ENCODE measurements at regions not wholly inside any gene's neighbourhood (a gene's known extent, or its start where the extent isn't known, plus 50 kb on each side); places are given as distances from the start of the nearest gene placed in this dataset.
A peak's percentile ranks its signal among the peaks of the same experiment; 100 is the strongest.

DNA sequence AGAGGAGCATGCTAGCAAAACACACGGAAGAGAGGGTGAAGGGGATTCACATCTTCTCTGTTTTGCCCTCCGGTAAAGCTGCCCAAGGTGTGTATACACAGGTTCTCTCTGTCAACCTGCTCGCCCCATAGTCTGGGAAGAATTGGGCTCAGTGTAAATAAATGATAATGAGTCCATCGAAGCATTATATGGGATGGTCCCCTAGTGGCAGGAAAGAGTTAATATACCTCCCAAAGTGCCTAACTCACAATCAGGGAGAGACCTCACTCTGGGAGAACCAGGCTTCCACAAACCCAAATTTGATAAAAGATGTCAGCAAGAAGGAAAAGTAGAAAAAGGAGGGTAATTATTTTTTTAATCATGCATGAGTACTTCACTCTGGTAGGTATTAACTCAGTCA is 262.2 kb upstream of the ZNF521 start:
- H3K36me3 ChIP-seq (ENCODE audit: control insufficient read depth in 1 of 2, insufficient read depth in 2 of 2, low read length in 1 of 2) = no peaks in the 10 kb centered on the region
- no peaks in the 10 kb centered on the region for H3K27me3 ChIP-seq (ENCODE audit: control insufficient read depth in 1 of 2, insufficient read depth in 2 of 2, low read length in 1 of 2)
- ATAC-seq (ENCODE audit: low FRiP score) (no peak), DNase-seq (no peak)
- peaks cover 5% of the 10 kb centered on the region for H3K9me3 ChIP-seq (ENCODE audit: control insufficient read depth, low read length)
- no peaks in the 10 kb centered on the region for H3K4me1 ChIP-seq (ENCODE audit: control insufficient read depth in 1 of 2, insufficient read depth in 2 of 2, low read length in 2 of 2)
- H3K4me3 ChIP-seq (ENCODE audit: low read length in 2 of 2) = no peak overlapping the region
- no peak overlapping the region for H3K27ac ChIP-seq (ENCODE audit: low read depth in 1 of 2, low read length in 2 of 2)
- WGBS, 2 donors = 79 to 83% methylated on average over 4 of the region's 4 CpGs
- intact Hi-C loops (cut with DNase I) = no loop called here

DNA sequence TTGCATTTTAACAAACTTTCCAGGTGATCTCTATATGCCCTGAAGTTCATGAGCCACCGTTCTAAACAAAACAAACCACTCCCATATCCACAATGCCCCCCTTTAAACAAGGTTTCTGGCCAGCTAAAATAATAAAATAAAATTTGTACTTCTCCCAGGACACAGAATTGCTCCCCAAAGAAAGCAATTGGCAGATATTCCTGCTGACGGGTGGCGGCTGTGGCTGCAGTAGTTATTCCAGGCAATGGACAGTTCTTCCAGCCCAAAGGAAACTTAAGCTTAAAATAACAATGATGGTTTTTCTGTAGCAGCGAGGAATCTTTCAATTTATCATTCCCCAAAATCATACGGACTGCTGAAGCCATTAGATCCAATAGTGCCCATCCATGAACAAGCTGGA is 260.5 kb upstream of the ZNF521 start:
- WGBS, 2 donors = 33 to 46% methylated on average over 5 of the region's 5 CpGs
- Histone ChIP-seq H3K27ac (ENCODE audit: low read depth in 1 of 2, low read length in 2 of 2) (no peak overlapping the region), H3K27me3 (ENCODE audit: control insufficient read depth in 1 of 2, insufficient read depth in 2 of 2, low read length in 1 of 2) (no peaks in the 10 kb centered on the region), H3K36me3 (ENCODE audit: control insufficient read depth in 1 of 2, insufficient read depth in 2 of 2, low read length in 1 of 2) (no peaks in the 10 kb centered on the region), H3K4me3 (ENCODE audit: low read length in 2 of 2) (no peak overlapping the region), H3K9me3 (ENCODE audit: control insufficient read depth, low read length) (peaks cover 3% of the 10 kb centered on the region), H3K4me1 (ENCODE audit: control insufficient read depth in 1 of 2, insufficient read depth in 2 of 2, low read length in 2 of 2) (no peaks in the 10 kb centered on the region)
- DNase-seq (no peak), ATAC-seq (ENCODE audit: low FRiP score) (no peak)
- intact Hi-C loops (cut with DNase I) = no loop called here

DNA sequence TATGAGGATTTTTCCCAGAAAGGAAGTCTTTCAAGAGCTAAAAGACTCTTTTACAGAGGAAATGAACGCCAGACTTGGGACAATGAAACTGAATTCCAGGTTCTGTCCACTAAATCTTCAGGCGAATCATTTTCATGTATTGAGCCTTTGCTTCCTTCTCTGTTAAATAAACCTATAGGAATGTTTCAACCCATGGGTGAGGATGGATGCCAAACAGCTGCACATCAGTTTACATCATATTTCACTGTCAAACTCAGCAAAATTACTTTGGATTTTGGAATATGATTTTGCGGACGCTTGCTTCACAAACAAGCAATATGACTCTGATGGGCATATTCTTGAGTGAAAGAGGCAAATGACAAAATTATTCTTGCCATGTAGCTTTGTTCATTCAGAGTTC is 256.1 kb upstream of the ZNF521 start:
- WGBS, 2 donors = 83% methylated on average over 4 of the region's 4 CpGs

DNA sequence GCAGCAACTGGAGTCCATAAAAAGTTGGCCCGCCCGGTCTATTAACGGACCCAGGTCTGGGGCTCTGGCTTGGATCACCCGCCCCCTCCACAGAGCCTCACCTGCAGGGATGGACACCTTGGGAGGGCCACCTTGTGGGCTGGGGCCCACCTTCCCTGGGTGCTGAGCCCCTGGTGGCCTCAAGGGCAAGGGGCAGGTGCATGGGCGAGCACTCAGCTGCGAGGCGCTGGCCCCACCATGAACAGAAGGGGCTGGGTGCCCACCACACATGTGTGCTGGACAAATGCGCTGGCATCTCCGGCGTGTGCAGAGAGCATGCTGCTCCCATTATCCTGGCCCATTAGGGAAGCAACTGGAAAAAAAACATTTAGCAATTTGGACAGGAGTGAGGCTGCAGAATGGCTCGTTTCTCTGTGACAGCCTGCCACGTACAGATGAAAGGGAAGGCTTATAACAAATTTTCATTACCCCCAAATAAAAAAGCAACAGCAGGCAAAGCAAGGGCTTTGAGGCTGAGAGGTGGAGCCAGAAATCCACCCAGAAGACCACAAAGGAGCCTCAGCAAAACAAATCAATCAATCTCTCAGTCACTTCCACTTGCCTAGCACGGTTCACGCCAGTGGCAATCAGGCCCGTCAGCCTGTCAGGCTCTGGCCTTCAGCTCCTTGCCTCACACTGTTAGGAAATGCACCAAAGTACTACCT is 253.1 kb upstream of the ZNF521 start:
- WGBS, 2 donors = 64 to 65% methylated on average over 15 of the region's 15 CpGs
- DNase-seq = no peak
- no peaks in the 10 kb centered on the region for H3K27me3 ChIP-seq (ENCODE audit: control insufficient read depth in 1 of 2, insufficient read depth in 2 of 2, low read length in 1 of 2)
- no peak overlapping the region for H3K27ac ChIP-seq (ENCODE audit: low read depth in 1 of 2, low read length in 2 of 2)
- intact Hi-C loops (cut with DNase I) = no loop called here
- no peak overlapping the region for H3K4me3 ChIP-seq (ENCODE audit: low read length in 2 of 2)
- no peaks in the 10 kb centered on the region for H3K9me3 ChIP-seq (ENCODE audit: control insufficient read depth, low read length)
- no peaks in the 10 kb centered on the region for H3K4me1 ChIP-seq (ENCODE audit: control insufficient read depth in 1 of 2, insufficient read depth in 2 of 2, low read length in 2 of 2)
- peak; percentile 53 for ATAC-seq (ENCODE audit: low FRiP score)
- no peaks in the 10 kb centered on the region for H3K36me3 ChIP-seq (ENCODE audit: control insufficient read depth in 1 of 2, insufficient read depth in 2 of 2, low read length in 1 of 2)

More for the DNA sequence above, 256.1 kb upstream of the ZNF521 start:
- ATAC-seq (ENCODE audit: low FRiP score) (no peak), DNase-seq (no peak)
- Histone ChIP-seq H3K27ac (ENCODE audit: low read depth in 1 of 2, low read length in 2 of 2) (no peak overlapping the region), H3K4me1 (ENCODE audit: control insufficient read depth in 1 of 2, insufficient read depth in 2 of 2, low read length in 2 of 2) (no peaks in the 10 kb centered on the region), H3K27me3 (ENCODE audit: control insufficient read depth in 1 of 2, insufficient read depth in 2 of 2, low read length in 1 of 2) (no peaks in the 10 kb centered on the region), H3K9me3 (ENCODE audit: control insufficient read depth, low read length) (no peaks in the 10 kb centered on the region), H3K4me3 (ENCODE audit: low read length in 2 of 2) (no peak overlapping the region), H3K36me3 (ENCODE audit: control insufficient read depth in 1 of 2, insufficient read depth in 2 of 2, low read length in 1 of 2) (no peaks in the 10 kb centered on the region)
- intact Hi-C loops (cut with DNase I) = no loop called here

DNA sequence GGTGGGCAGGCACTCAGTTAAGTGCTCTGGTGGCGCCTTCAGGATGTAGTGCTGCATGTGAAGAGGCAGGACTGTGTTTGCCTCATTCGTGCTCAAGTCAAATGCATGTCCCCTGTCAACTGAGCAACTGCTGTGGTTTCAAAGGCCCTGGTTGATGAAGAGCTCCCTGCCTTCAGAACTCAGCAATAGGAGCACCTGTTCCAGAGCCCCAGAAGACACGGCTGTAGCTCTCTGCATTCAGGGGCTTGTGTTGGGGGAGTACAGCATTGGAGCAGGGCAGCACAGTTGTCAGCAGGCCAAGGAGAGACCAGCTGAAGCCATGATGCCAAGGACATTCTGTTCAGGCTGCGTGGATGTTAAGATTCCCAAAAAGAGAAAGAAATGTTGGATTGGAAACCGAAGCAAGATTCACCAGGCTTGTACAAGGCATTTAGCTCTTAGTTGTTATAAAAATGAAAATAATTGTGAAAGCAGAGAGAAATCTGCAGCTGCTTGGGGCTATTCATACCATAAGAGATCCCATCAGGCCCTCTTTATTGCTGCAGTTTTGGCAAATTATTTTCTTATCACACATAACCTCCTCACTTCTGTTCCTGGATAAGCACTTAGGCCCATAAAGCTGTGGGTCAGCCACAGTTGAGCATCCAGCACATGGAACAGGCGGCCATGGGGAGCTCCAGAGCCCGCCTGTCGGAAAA is 252.4 kb upstream of the ZNF521 start:
- Histone ChIP-seq H3K27ac (ENCODE audit: low read depth in 1 of 2, low read length in 2 of 2) (no peak overlapping the region), H3K9me3 (ENCODE audit: control insufficient read depth, low read length) (no peaks in the 10 kb centered on the region), H3K36me3 (ENCODE audit: control insufficient read depth in 1 of 2, insufficient read depth in 2 of 2, low read length in 1 of 2) (no peaks in the 10 kb centered on the region), H3K27me3 (ENCODE audit: control insufficient read depth in 1 of 2, insufficient read depth in 2 of 2, low read length in 1 of 2) (no peaks in the 10 kb centered on the region), H3K4me1 (ENCODE audit: control insufficient read depth in 1 of 2, insufficient read depth in 2 of 2, low read length in 2 of 2) (no peaks in the 10 kb centered on the region), H3K4me3 (ENCODE audit: low read length in 2 of 2) (no peak overlapping the region)
- 74 to 80% methylated on average over 8 of the region's 8 CpGs for WGBS, 2 donors
- DNase-seq = no peak
- intact Hi-C loops (cut with DNase I) = no loop called here
- ATAC-seq (ENCODE audit: low FRiP score) = no peak

DNA sequence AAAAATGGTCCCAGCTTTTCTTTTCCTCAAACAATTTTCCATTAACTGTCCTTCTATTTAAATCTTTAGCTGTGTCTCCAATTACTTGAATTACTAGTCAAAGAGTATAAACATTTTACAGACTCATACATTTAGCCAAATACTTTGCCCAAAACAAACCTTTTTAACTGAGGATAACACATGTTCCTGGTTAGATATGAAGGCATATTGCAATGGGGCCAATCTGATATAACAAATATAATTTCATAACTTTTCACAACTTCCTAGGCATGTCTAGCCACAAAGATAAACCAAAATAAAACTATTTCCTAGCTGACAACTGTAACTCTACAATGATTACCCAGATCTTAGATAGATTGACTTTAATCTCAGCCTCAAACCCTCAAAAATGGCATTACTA is 247.5 kb upstream of the ZNF521 start:
- no peaks in the 10 kb centered on the region for H3K27me3 ChIP-seq (ENCODE audit: control insufficient read depth in 1 of 2, insufficient read depth in 2 of 2, low read length in 1 of 2)
- no peaks in the 10 kb centered on the region for H3K36me3 ChIP-seq (ENCODE audit: control insufficient read depth in 1 of 2, insufficient read depth in 2 of 2, low read length in 1 of 2)
- intact Hi-C loops (cut with DNase I) = no loop called here
- no peak for ATAC-seq (ENCODE audit: low FRiP score)
- no peaks in the 10 kb centered on the region for H3K4me1 ChIP-seq (ENCODE audit: control insufficient read depth in 1 of 2, insufficient read depth in 2 of 2, low read length in 2 of 2)
- H3K4me3 ChIP-seq (ENCODE audit: low read length in 2 of 2) = no peak overlapping the region
- no peaks in the 10 kb centered on the region for H3K9me3 ChIP-seq (ENCODE audit: control insufficient read depth, low read length)
- no peak for DNase-seq
- no peak overlapping the region for H3K27ac ChIP-seq (ENCODE audit: low read depth in 1 of 2, low read length in 2 of 2)

DNA sequence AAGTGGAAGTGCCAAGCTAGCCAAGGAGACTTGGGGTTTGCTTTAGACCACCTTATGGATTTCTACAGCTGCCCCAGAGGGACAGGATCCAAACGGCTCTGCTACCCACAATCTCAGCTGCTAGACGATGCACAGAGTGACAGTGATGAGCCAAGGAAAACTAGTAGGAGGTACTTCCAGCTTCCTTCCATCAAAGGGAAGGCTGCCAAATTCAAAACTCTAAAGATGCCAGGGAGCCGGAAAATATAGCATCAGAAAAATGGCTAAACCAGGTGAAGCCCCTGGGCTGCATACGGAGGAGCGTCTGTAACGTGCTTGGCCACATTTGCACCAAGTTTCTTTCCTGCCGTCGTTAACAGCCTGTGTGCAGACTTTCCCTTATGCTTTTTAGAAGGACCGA is 245.5 kb upstream of the ZNF521 start:
- H3K36me3 ChIP-seq (ENCODE audit: control insufficient read depth in 1 of 2, insufficient read depth in 2 of 2, low read length in 1 of 2) = no peaks in the 10 kb centered on the region
- WGBS, 2 donors = 57 to 68% methylated on average over 9 of the region's 9 CpGs
- H3K4me3 ChIP-seq (ENCODE audit: low read length in 2 of 2) = no peak overlapping the region
- no peak overlapping the region for H3K27ac ChIP-seq (ENCODE audit: low read depth in 1 of 2, low read length in 2 of 2)
- ATAC-seq (ENCODE audit: low FRiP score) (no peak), DNase-seq (no peak)
- intact Hi-C loops (cut with DNase I) = no loop called here
- H3K9me3 ChIP-seq (ENCODE audit: control insufficient read depth, low read length) = no peaks in the 10 kb centered on the region
- no peaks in the 10 kb centered on the region for H3K4me1 ChIP-seq (ENCODE audit: control insufficient read depth in 1 of 2, insufficient read depth in 2 of 2, low read length in 2 of 2)
- H3K27me3 ChIP-seq (ENCODE audit: control insufficient read depth in 1 of 2, insufficient read depth in 2 of 2, low read length in 1 of 2) = no peaks in the 10 kb centered on the region

DNA sequence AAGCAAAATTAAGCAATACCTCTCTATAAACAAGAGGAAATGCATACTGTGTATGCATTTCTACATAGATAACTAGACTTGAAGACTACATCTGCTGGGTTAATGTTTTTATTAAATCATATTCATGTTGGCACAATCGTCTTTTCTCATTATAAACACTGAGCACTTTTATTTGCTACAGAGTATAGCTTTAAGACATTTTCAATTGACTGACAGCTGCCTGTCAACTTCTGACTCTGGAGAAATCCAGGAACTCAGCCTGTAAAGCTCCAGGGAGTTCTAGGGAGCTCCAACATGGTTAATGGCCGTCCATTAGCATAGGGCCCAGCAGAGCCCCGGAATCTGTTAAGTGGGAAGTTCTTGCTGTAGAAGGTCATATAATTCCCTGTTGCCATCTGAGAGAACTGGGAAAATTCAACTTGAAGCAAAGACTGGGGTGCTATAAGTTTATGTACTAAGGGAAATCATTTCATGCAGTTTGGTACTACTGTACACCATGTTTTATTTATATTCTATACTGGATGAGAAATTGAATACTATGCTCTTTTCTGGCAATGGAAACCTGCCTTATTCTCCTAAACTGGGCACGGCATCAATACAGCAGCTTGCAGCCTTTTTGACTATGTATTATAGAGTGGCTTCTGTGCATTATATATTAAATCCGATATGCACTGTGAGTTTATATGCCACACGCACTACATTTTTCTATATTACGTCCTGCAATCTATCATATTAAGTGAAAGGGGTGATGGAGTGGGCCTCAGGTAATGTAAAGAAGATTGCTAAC is 243.5 kb upstream of the ZNF521 start:
- Histone ChIP-seq H3K27me3 (ENCODE audit: control insufficient read depth in 1 of 2, insufficient read depth in 2 of 2, low read length in 1 of 2) (no peaks in the 10 kb centered on the region), H3K4me3 (ENCODE audit: low read length in 2 of 2) (no peak overlapping the region), H3K36me3 (ENCODE audit: control insufficient read depth in 1 of 2, insufficient read depth in 2 of 2, low read length in 1 of 2) (no peaks in the 10 kb centered on the region), H3K9me3 (ENCODE audit: control insufficient read depth, low read length) (no peaks in the 10 kb centered on the region), H3K27ac (ENCODE audit: low read depth in 1 of 2, low read length in 2 of 2) (no peak overlapping the region), H3K4me1 (ENCODE audit: control insufficient read depth in 1 of 2, insufficient read depth in 2 of 2, low read length in 2 of 2) (no peaks in the 10 kb centered on the region)
- intact Hi-C loops (cut with DNase I) = no loop called here
- ATAC-seq (ENCODE audit: low FRiP score) (no peak), DNase-seq (no peak)
- 68 to 71% methylated on average over 7 of the region's 7 CpGs for WGBS, 2 donors

DNA sequence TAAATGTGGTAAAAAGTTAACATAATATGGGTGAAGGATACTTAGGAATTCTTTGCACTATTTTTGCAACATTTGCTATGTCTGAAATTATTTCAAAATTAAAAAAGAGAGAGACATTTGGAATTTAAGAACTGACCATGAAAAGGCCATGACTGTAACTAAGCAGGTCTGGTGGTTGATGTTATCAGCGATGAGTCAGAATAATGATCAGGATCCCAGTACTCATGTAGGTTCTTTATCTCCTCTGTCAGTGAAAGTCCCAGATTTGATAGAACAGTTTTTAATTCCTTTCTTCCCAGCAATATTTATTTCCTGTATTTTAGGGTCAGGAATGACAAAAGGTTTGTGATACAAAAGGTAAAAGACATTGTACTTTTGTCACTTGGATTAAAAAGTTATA is 242.4 kb upstream of the ZNF521 start:
- ATAC-seq (ENCODE audit: low FRiP score) (no peak), DNase-seq (no peak)
- H3K36me3 ChIP-seq (ENCODE audit: control insufficient read depth in 1 of 2, insufficient read depth in 2 of 2, low read length in 1 of 2) = no peaks in the 10 kb centered on the region
- no peaks in the 10 kb centered on the region for H3K27me3 ChIP-seq (ENCODE audit: control insufficient read depth in 1 of 2, insufficient read depth in 2 of 2, low read length in 1 of 2)
- H3K9me3 ChIP-seq (ENCODE audit: control insufficient read depth, low read length) = no peaks in the 10 kb centered on the region
- H3K27ac ChIP-seq (ENCODE audit: low read depth in 1 of 2, low read length in 2 of 2) = no peak overlapping the region
- WGBS, 2 donors = 95 to 96% methylated on average over 1 of the region's 1 CpG
- H3K4me3 ChIP-seq (ENCODE audit: low read length in 2 of 2) = no peak overlapping the region
- H3K4me1 ChIP-seq (ENCODE audit: control insufficient read depth in 1 of 2, insufficient read depth in 2 of 2, low read length in 2 of 2) = no peaks in the 10 kb centered on the region
- intact Hi-C loops (cut with DNase I) = no loop called here
